GM23338 (cell line): ENCODE measurements at regions not wholly inside any gene's neighbourhood (a gene's known extent, or its start where the extent isn't known, plus 50 kb on each side); places are given as distances from the start of the nearest gene placed in this dataset.

Experiments
- ATAC-seq: fragments of 200-7000 bp; cut with Tn5 transposase; 3 replicates; pipeline ENCODE4 v1.9.1; 2020
- DNase-seq: peaks from one replicate; pipeline ENCODE4 v3.0.0-alpha.2; 2015; ENCODE audit warnings: low spot score
- H2AFZ ChIP-seq: fragments of 200-600 bp; sonication (generic); 2 replicates; pipeline ENCODE4 v1.8.0; 2016; ENCODE audit warnings: antibody characterized with exemption, mild to moderate bottlenecking, moderate library complexity
- H3F3A ChIP-seq: fragments of 200-600 bp; sonication (generic); replicated peaks from 2 replicates; pipeline ENCODE4 v1.8.0; 2017; ENCODE audit warnings: antibody characterized with exemption, mixed run types, low read depth
- H3K27ac ChIP-seq: fragments of 200-600 bp; sonication (generic); 2 replicates; pipeline ENCODE4 v1.6.1; 2016; ENCODE audit warnings: low read depth
- H3K27me3 ChIP-seq: fragments of 200-600 bp; sonication (generic); 2 replicates; pipeline ENCODE4 v1.8.0; 2016; ENCODE audit warnings: mild to moderate bottlenecking, mixed run types, moderate library complexity; ENCODE audit not compliant: insufficient read depth
- H3K36me3 ChIP-seq: fragments of 200-600 bp; sonication (generic); 2 replicates; pipeline ENCODE4 v1.8.0; 2016; ENCODE audit warnings: mild to moderate bottlenecking; ENCODE audit not compliant: insufficient read depth
- H3K4me1 ChIP-seq: fragments of 200-600 bp; sonication (generic); 2 replicates; pipeline ENCODE4 v1.8.0; 2016; ENCODE audit warnings: mild to moderate bottlenecking, moderate library complexity; ENCODE audit not compliant: insufficient read depth
- H3K4me2 ChIP-seq: fragments of 200-600 bp; sonication (generic); 2 replicates; pipeline ENCODE4 v1.7.1; 2017; ENCODE audit warnings: mixed run types
- H3K4me3 ChIP-seq: fragments of 200-600 bp; sonication (generic); 2 replicates; pipeline ENCODE4 v1.6.1; 2016; ENCODE audit warnings: mixed run types
- H3K79me2 ChIP-seq: fragments of 200-600 bp; sonication (generic); replicated peaks from 2 replicates; pipeline ENCODE4 v1.8.0; 2017; ENCODE audit warnings: mild to moderate bottlenecking; ENCODE audit not compliant: insufficient read depth
- H3K9me2 ChIP-seq: fragments of 200-600 bp; sonication (generic); 2 replicates; pipeline ENCODE4 v1.8.0; 2017; ENCODE audit not compliant: insufficient read depth
- H4K20me1 ChIP-seq: fragments of 200-600 bp; sonication (generic); replicated peaks from 2 replicates; pipeline ENCODE4 v1.8.0; 2017; ENCODE audit warnings: mild to moderate bottlenecking; ENCODE audit not compliant: insufficient read depth
- H3K27ac Mint-ChIP-seq: 2 replicates; pipeline ENCODE4 v1.8.0; 2020; ENCODE audit warnings: inconsistent platforms, mild to moderate bottlenecking, moderate library complexity, mixed read lengths
- H3K27me3 Mint-ChIP-seq: 3 replicates; pipeline ENCODE4 v1.8.0; 2022; ENCODE audit warnings: low read depth, mild to moderate bottlenecking, moderate library complexity, mixed read lengths, inconsistent platforms; ENCODE audit not compliant: insufficient read depth, poor library complexity
- H3K36me3 Mint-ChIP-seq: 3 replicates; pipeline ENCODE4 v1.8.0; 2021; ENCODE audit warnings: low read depth, mild to moderate bottlenecking, inconsistent platforms, moderate library complexity, mixed read lengths
- H3K4me1 Mint-ChIP-seq: 3 replicates; pipeline ENCODE4 v1.8.0; 2020; ENCODE audit warnings: mild to moderate bottlenecking, inconsistent platforms, mixed read lengths
- H3K4me3 Mint-ChIP-seq: 3 replicates; pipeline ENCODE4 v1.8.0; 2021; ENCODE audit warnings: moderate library complexity, mild to moderate bottlenecking, inconsistent platforms, mixed read lengths
- H3K9me3 Mint-ChIP-seq: 3 replicates; pipeline ENCODE4 v1.8.0; 2020; ENCODE audit warnings: moderate library complexity, mild to moderate bottlenecking, inconsistent platforms, mixed read lengths
- CREB1 ChIP-seq: fragments of 250-450 bp; sonication (Bioruptor Pico); IDR thresholded peaks from 2 replicates; pipeline ENCODE4 v1.5.0; 2020; ENCODE audit warnings: low read depth, mild to moderate bottlenecking, moderate library complexity
- EZH2 ChIP-seq: fragments of 200-600 bp; sonication (generic); IDR thresholded peaks from one replicate; pipeline ENCODE4 v1.8.0; 2017; ENCODE audit warnings: antibody characterized with exemption, mild to moderate bottlenecking, low read depth; ENCODE audit not compliant: unreplicated experiment
- EZH2phosphoT487 ChIP-seq: fragments of 200-600 bp; sonication (generic); IDR thresholded peaks from one replicate; pipeline ENCODE4 v1.8.1; 2018; ENCODE audit warnings: antibody characterized with exemption; ENCODE audit not compliant: unreplicated experiment
- JUNB ChIP-seq: IDR thresholded peaks from one replicate; pipeline ENCODE4 v1.6.1; 2016; ENCODE audit warnings: antibody characterized with exemption; ENCODE audit not compliant: unreplicated experiment
- NANOG ChIP-seq: IDR thresholded peaks from 2 replicates; pipeline ENCODE4 v1.6.1; 2016; ENCODE audit warnings: antibody characterized with exemption, borderline replicate concordance
- POLR2AphosphoS5 ChIP-seq: IDR thresholded peaks from 2 replicates; pipeline ENCODE4 v1.6.1; 2016; ENCODE audit warnings: antibody characterized with exemption, low read depth
- STAT1 ChIP-seq: IDR thresholded peaks from one replicate; pipeline ENCODE4 v1.6.1; 2016; ENCODE audit warnings: antibody characterized with exemption; ENCODE audit not compliant: unreplicated experiment
- ZNF114 ChIP-seq: fragments of 250-450 bp; sonication (Bioruptor Pico); IDR thresholded peaks from 2 replicates; pipeline ENCODE4 v1.5.0; 2020; ENCODE audit warnings: mild to moderate bottlenecking, moderate library complexity
- ZNF331 ChIP-seq: fragments of 250-450 bp; sonication (Bioruptor Pico); IDR thresholded peaks from 2 replicates; pipeline ENCODE4 v1.5.0; 2020; ENCODE audit warnings: low read depth, mild to moderate bottlenecking, moderate library complexity
- TF ChIP-seq, protein P1 (sequence below): fragments of 250-450 bp; sonication (Bioruptor Pico); IDR thresholded peaks from 2 replicates; pipeline ENCODE4 v1.5.0; 2020; ENCODE audit warnings: mild to moderate bottlenecking, moderate library complexity
- TF ChIP-seq, protein P2 (sequence below): IDR thresholded peaks from one replicate; pipeline ENCODE4 v1.6.1; 2018; ENCODE audit warnings: antibody characterized with exemption; ENCODE audit not compliant: unreplicated experiment
- TF ChIP-seq, protein P3 (sequence below), 2 experiments: fragments of 200-600 bp in 1 of 2; sonication (generic) in 1 of 2; conservative IDR thresholded peaks; 2 replicates each; pipeline versions ENCODE4 v1.5.1 to v1.6.1; 2016 to 2017; ENCODE audit warnings: antibody characterized with exemption in 2 of 2, low read depth in 2 of 2, mild to moderate bottlenecking in 2 of 2, moderate library complexity in 1 of 2
- TF ChIP-seq, protein P4 (sequence below): IDR thresholded peaks from 2 replicates; pipeline ENCODE4 v1.6.1; 2016; ENCODE audit warnings: antibody characterized with exemption

DNA sequence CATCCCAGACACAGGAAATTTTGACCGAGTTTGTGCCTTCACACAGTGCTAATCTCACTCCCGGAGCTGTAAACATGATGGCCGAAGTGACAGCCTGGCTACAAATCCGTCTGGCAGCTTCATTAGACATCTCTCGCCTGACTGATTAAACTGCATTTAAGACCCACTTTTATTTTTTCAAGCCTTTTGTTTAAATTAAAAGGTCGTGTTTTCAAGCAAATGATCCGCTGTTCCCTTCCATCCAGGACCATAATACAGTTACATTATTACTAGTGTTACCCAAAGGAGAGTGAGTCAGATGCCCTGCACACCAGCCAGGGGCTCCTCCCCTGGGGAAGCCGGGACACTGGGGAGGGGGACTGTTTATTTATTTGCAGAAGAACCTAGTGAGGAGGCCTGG lies 200.2 kb downstream of the EXOC5 start:
- Histone ChIP-seq H4K20me1 (no peaks in the 10 kb centered on the region), H3K9me2 (no peaks in the 10 kb centered on the region), H2AFZ (no peak overlapping the region), H3K4me2 (no peak overlapping the region), H3K4me3 (no peak overlapping the region), H3K4me1 (peaks cover 13% of the 10 kb centered on the region; the same call in 1 of the 2 replicates), H3K79me2 (no peaks in the 10 kb centered on the region), H3F3A (no peaks in the 10 kb centered on the region), H3K27me3 (no peaks in the 10 kb centered on the region; the same call in 1 of the 2 replicates), H3K36me3 (no peaks in the 10 kb centered on the region), H3K27ac (no peak overlapping the region)
- ATAC-seq: peak; percentile 23; the same call in 1 of the 3 replicates
- Mint-ChIP-seq H3K36me3 (no peaks in the 10 kb centered on the region), H3K27ac (no peak overlapping the region), H3K4me3 (no peak overlapping the region), H3K27me3 (no peaks in the 10 kb centered on the region), H3K4me1 (peaks cover 44% of the 10 kb centered on the region), H3K9me3 (no peaks in the 10 kb centered on the region)
- DNase-seq: no peak
- no peak for TF ChIP-seq NANOG
- TF ChIP-seq, protein P1, sequence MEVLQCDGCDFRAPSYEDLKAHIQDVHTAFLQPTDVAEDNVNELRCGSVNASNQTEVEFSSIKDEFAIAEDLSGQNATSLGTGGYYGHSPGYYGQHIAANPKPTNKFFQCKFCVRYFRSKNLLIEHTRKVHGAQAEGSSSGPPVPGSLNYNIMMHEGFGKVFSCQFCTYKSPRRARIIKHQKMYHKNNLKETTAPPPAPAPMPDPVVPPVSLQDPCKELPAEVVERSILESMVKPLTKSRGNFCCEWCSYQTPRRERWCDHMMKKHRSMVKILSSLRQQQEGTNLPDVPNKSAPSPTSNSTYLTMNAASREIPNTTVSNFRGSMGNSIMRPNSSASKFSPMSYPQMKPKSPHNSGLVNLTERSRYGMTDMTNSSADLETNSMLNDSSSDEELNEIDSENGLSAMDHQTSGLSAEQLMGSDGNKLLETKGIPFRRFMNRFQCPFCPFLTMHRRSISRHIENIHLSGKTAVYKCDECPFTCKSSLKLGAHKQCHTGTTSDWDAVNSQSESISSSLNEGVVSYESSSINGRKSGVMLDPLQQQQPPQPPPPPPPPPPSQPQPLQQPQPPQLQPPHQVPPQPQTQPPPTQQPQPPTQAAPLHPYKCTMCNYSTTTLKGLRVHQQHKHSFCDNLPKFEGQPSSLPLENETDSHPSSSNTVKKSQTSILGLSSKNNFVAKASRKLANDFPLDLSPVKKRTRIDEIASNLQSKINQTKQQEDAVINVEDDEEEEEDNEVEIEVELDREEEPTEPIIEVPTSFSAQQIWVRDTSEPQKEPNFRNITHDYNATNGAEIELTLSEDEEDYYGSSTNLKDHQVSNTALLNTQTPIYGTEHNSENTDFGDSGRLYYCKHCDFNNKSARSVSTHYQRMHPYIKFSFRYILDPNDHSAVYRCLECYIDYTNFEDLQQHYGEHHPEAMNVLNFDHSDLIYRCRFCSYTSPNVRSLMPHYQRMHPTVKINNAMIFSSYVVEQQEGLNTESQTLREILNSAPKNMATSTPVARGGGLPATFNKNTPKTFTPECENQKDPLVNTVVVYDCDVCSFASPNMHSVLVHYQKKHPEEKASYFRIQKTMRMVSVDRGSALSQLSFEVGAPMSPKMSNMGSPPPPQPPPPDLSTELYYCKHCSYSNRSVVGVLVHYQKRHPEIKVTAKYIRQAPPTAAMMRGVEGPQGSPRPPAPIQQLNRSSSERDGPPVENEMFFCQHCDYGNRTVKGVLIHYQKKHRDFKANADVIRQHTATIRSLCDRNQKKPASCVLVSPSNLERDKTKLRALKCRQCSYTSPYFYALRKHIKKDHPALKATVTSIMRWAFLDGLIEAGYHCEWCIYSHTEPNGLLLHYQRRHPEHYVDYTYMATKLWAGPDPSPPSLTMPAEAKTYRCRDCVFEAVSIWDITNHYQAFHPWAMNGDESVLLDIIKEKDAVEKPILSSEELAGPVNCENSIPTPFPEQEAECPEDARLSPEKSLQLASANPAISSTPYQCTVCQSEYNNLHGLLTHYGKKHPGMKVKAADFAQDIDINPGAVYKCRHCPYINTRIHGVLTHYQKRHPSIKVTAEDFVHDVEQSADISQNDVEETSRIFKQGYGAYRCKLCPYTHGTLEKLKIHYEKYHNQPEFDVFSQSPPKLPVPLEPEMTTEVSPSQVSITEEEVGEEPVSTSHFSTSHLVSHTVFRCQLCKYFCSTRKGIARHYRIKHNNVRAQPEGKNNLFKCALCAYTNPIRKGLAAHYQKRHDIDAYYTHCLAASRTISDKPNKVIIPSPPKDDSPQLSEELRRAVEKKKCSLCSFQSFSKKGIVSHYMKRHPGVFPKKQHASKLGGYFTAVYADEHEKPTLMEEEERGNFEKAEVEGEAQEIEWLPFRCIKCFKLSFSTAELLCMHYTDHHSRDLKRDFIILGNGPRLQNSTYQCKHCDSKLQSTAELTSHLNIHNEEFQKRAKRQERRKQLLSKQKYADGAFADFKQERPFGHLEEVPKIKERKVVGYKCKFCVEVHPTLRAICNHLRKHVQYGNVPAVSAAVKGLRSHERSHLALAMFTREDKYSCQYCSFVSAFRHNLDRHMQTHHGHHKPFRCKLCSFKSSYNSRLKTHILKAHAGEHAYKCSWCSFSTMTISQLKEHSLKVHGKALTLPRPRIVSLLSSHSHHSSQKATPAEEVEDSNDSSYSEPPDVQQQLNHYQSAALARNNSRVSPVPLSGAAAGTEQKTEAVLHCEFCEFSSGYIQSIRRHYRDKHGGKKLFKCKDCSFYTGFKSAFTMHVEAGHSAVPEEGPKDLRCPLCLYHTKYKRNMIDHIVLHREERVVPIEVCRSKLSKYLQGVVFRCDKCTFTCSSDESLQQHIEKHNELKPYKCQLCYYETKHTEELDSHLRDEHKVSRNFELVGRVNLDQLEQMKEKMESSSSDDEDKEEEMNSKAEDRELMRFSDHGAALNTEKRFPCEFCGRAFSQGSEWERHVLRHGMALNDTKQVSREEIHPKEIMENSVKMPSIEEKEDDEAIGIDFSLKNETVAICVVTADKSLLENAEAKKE (CRISPR knock-in tag): no peak
- TF ChIP-seq, protein P2, sequence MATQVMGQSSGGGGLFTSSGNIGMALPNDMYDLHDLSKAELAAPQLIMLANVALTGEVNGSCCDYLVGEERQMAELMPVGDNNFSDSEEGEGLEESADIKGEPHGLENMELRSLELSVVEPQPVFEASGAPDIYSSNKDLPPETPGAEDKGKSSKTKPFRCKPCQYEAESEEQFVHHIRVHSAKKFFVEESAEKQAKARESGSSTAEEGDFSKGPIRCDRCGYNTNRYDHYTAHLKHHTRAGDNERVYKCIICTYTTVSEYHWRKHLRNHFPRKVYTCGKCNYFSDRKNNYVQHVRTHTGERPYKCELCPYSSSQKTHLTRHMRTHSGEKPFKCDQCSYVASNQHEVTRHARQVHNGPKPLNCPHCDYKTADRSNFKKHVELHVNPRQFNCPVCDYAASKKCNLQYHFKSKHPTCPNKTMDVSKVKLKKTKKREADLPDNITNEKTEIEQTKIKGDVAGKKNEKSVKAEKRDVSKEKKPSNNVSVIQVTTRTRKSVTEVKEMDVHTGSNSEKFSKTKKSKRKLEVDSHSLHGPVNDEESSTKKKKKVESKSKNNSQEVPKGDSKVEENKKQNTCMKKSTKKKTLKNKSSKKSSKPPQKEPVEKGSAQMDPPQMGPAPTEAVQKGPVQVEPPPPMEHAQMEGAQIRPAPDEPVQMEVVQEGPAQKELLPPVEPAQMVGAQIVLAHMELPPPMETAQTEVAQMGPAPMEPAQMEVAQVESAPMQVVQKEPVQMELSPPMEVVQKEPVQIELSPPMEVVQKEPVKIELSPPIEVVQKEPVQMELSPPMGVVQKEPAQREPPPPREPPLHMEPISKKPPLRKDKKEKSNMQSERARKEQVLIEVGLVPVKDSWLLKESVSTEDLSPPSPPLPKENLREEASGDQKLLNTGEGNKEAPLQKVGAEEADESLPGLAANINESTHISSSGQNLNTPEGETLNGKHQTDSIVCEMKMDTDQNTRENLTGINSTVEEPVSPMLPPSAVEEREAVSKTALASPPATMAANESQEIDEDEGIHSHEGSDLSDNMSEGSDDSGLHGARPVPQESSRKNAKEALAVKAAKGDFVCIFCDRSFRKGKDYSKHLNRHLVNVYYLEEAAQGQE: no peak
- TF ChIP-seq ZNF114 (CRISPR knock-in tag): no peak
- no peak for TF ChIP-seq EZH2
- TF ChIP-seq, protein P3, sequence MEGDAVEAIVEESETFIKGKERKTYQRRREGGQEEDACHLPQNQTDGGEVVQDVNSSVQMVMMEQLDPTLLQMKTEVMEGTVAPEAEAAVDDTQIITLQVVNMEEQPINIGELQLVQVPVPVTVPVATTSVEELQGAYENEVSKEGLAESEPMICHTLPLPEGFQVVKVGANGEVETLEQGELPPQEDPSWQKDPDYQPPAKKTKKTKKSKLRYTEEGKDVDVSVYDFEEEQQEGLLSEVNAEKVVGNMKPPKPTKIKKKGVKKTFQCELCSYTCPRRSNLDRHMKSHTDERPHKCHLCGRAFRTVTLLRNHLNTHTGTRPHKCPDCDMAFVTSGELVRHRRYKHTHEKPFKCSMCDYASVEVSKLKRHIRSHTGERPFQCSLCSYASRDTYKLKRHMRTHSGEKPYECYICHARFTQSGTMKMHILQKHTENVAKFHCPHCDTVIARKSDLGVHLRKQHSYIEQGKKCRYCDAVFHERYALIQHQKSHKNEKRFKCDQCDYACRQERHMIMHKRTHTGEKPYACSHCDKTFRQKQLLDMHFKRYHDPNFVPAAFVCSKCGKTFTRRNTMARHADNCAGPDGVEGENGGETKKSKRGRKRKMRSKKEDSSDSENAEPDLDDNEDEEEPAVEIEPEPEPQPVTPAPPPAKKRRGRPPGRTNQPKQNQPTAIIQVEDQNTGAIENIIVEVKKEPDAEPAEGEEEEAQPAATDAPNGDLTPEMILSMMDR (conservative IDR thresholded peaks at IDR 0.05; ENCODE audit: low read depth in 2 of 2): no peak
- TF ChIP-seq STAT1: no peak
- TF ChIP-seq, protein P4, sequence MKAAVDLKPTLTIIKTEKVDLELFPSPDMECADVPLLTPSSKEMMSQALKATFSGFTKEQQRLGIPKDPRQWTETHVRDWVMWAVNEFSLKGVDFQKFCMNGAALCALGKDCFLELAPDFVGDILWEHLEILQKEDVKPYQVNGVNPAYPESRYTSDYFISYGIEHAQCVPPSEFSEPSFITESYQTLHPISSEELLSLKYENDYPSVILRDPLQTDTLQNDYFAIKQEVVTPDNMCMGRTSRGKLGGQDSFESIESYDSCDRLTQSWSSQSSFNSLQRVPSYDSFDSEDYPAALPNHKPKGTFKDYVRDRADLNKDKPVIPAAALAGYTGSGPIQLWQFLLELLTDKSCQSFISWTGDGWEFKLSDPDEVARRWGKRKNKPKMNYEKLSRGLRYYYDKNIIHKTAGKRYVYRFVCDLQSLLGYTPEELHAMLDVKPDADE: no peak
- TF ChIP-seq EZH2phosphoT487: no peak
- TF ChIP-seq ZNF331 (CRISPR knock-in tag): no peak
- TF ChIP-seq JUNB: no peak
- no peak for TF ChIP-seq POLR2AphosphoS5
- TF ChIP-seq CREB1 (CRISPR knock-in tag): no peak
